H1 (cell line): ENCODE measurements at regions not wholly inside any gene's neighbourhood (a gene's known extent, or its start where the extent isn't known, plus 50 kb on each side); places are given as distances from the start of the nearest gene placed in this dataset.

Experiments
- CTBP2 ChIP-seq: IDR thresholded peaks from 2 replicates; pipeline ENCODE4 v1.7.0; 2011; ENCODE audit warnings: borderline replicate concordance, mild to moderate bottlenecking, moderate library complexity, mixed read lengths, low read length; ENCODE audit not compliant: insufficient read depth, insufficient read length
- HDAC2 ChIP-seq, 2 experiments: fragments of 300-600 bp in 1 of 2; sonication (generic) in 1 of 2; IDR thresholded peaks; 2 replicates each; pipeline ENCODE4 v1.6.1; 2011 to 2012; ENCODE audit warnings: low read depth in 2 of 2, low read length in 2 of 2, mild to moderate bottlenecking in 2 of 2, moderate library complexity in 2 of 2, borderline replicate concordance in 1 of 2, inconsistent platforms in 1 of 2
- RBBP5 ChIP-seq: IDR thresholded peaks from 2 replicates; pipeline ENCODE4 v1.7.1; 2012; ENCODE audit warnings: low read depth, mild to moderate bottlenecking, inconsistent platforms, low read length, moderate library complexity, borderline replicate concordance
- SAP30 ChIP-seq: fragments of 300-600 bp; sonication (generic); IDR thresholded peaks from 2 replicates; pipeline ENCODE4 v1.7.1; 2012; ENCODE audit warnings: low read length, moderate library complexity, mild to moderate bottlenecking, inconsistent platforms; ENCODE audit not compliant: insufficient read depth, insufficient replicate concordance
- TEAD4 ChIP-seq: IDR thresholded peaks from 2 replicates; pipeline ENCODE4 v1.6.1; 2012; ENCODE audit warnings: low read depth, low read length, inconsistent platforms, mixed read lengths
- TF ChIP-seq, protein P1 (sequence below): IDR thresholded peaks from 2 replicates; pipeline ENCODE4 v1.6.1; 2011; ENCODE audit warnings: low read length, improper control_type of control experiment

DNA sequence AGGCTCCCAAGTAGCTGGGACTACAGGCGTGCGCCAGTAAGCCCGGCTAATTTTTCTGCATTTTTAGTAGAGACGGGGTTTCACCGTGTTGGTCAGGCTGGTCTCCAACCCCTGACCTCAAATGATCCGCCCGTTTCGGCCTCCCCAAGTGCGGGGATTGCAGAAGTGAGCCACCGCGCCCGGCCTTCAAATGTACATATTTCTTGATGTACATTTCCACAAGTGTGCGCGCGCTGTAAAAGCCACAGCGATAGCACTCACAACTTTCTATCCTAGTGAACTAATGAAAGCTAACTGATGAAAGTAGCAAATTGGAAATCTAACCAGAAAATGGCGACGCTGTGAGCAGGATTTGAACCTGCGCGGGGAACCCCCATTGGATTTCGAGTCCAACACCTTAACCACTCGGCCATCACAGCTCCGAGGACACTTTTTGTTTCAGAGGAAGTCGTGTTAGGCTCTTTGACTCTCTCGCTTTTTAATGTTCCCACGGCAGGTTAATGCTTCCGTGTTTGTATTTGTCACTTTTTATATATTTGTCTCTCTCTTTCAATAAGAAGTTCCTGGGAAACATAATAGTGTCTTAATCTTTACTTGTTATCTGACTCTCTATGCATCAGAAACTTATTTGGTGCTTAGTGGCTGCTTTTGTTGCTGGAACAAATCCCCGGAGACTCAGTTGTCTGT is 199.4 kb upstream of the ZNF184 start (continued):
- TF ChIP-seq, protein P1, sequence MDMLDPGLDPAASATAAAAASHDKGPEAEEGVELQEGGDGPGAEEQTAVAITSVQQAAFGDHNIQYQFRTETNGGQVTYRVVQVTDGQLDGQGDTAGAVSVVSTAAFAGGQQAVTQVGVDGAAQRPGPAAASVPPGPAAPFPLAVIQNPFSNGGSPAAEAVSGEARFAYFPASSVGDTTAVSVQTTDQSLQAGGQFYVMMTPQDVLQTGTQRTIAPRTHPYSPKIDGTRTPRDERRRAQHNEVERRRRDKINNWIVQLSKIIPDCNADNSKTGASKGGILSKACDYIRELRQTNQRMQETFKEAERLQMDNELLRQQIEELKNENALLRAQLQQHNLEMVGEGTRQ, result no peak
- TF ChIP-seq CTBP2 (peak; percentile 57), TEAD4 (peak; percentile 78), RBBP5 (peak; percentile 14; the same call in 1 of the 2 replicates), SAP30 (no peak), HDAC2 (IDR thresholded peaks at IDR 0.05; ENCODE audit: borderline replicate concordance in 1 of 2, low read depth in 2 of 2, low read length in 2 of 2) (peak; percentile 27 to 99; a peak in 2 of 4 replicates)
